CD4-positive, alpha-beta T cell treated with Interleukin-17A for 4 hours (primary cell): ENCODE measurements at regions not wholly inside any gene's neighbourhood (a gene's known extent, or its start where the extent isn't known, plus 50 kb on each side); places are given as distances from the start of the nearest gene placed in this dataset.
A peak's percentile ranks its signal among the peaks of the same experiment; 100 is the strongest.

Experiments
- DNase-seq: peaks from one replicate; pipeline ENCODE4 v3.0.0-alpha.2; 2020; ENCODE audit warnings: mixed read lengths

DNA sequence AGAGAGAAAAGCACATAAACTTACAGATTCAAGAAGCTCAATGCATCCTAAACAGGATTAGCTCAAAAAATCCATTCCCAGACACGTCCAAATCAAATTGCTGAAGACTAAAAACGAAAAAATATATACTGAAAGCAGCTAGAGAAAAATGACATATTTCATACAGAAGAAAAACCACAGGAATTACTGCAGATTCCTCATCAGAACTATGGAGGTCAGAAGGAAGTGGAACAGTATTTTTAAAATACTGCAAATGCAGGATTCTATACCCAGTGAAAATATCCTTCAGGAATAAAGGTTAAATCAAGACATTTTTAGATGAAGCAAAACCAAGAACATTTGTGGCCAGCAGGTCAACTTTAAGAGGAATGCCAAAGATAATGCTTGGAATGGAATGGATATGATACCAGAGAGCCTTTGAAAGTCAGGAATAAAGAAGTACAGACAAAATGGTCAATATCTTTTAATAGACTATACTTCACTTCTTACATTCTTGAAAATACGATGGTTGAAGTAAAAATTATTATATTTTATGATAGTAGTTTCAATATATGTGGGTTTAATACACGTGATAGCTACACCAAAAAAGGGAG is 352.9 kb downstream of the CTTN start:
- no peak for DNase-seq

DNA sequence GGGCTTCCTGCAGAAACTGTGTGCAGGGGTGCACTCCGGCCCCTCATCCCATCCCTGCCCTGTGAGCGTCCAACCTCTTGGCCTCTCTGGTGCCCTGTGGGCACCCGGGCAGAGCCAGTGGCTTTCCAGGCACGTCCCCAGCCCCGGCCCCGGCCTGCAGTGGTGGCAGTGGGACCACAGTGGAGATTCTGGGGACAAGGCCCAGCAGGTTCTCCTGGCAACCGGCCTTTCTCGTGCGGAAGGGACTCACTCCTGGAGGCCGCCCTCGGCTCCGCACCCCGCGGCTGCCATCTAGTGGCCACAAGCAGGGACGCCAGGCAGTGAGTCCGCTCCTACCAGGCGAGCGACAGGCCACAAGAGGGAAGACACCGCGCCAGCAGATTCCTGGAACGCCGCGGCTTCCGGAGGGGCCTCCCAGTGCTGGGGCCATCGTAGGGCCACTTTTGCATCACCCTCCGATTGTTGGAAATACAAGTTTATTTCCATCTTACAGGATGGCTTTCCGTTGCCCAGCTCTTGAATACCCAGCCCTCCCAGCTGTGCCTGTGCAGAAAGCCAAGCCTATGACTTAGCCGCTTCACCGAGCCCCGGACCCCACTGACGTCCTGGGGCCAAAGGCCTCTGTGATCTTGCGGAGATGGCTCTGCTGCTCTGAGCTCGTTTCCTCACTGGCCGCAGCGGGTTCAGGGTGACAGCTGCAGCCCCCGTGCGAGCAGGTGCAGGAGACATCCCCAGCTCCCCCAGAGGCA is 357.3 kb downstream of the CTTN start:
- peak; percentile 52 for DNase-seq

- DNase-seq = no peak
Measured at GRCh38 chr11:70756341-70756740, 358.0 kb downstream of the CTTN start.

- no peak for DNase-seq
Measured at GRCh38 chr11:70756756-70757155, 358.4 kb downstream of the CTTN start.

- no peak for DNase-seq
Measured at GRCh38 chr11:70757241-70757640, 358.9 kb downstream of the CTTN start.

- no peak for DNase-seq
Measured at GRCh38 chr11:70758206-70758605, 359.9 kb downstream of the CTTN start.

GRCh38 chr11:70759846-70760245 is 361.5 kb downstream of the CTTN start:
- no peak for DNase-seq

GRCh38 chr11:70760416-70761020 is 362.2 kb downstream of the CTTN start:
- DNase-seq = no peak

DNA sequence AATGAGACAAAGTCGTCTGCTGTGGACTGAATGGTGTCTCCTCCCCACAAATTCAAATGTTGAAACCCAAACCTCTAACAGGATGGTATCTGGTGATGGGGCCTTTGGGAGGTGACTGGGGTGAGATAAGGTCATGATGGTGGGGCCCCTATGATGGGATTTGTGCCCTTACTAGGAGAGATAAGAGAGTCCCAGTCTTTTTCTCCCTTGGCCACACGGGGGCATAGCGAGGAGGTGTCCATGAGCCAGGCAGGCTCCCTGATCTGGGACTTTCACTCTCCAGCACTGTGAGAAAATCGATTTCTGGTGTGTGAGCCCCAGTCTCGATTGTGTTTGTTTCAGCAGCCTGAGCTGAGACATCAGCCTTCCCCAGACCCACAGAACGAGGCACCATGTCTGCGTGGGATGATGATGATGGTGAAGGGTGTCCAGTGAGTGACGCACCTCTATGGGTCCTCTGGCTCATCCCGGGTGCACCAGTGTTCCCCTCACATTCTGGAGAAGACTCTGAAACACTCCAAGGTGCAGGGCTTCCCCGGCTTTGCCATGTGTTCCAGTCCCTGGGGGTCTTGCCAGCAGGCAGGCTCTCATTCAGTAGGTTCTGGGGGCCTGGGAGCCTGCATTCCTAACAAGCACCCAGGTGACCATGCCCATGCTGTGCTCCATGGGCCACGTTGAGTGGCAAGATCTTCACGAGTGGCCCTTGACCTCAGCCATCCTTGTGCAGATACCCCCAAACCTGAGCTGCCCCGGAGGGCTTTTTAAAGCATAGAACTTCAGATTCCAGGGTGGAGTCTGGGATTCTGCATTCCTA is 363.0 kb downstream of the CTTN start:
- no peak for DNase-seq

DNA sequence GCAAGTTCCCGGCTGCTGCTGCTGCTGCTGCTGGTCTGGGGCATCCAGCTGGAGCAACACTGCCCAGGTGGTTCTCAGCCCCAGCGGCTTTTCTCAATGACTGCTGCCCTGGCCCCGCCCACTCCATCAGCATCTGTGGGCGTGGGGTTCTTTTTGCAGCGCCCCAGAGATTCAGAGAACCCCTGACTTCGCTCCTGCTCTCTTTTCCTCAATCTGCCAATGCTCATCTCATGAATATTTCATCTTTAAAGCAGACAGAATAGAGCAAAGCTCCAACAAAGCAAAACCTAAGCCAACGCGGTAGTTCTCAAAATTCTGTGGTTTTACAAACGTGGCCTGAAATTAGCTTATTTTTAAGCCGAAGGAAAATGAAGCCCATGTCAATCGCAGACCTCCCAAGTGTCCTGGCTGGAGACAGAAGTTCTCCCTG is 363.6 kb downstream of the CTTN start:
- DNase-seq = no peak

- no peak for DNase-seq
Measured at GRCh38 chr11:70762810-70763209, 364.5 kb downstream of the CTTN start.

DNA sequence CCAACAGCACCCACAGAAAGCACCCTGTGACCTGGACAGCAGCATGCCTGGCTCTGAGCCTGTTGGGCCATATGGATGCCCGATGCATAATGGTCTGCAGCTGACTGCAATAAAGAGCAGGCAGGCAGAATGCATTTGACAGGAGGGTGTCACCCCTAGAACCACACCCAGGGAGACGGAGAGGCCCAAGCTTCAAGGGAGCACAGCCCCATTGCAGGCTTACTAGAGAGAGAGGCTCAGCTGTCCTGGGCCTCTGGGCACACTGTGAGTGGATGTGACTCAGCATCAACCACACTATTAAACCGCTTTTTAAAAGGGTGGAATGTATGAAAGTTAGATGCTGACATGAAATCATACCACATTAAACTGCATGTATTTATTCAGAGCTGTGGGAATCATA is 365.3 kb downstream of the CTTN start:
- no peak for DNase-seq

DNA sequence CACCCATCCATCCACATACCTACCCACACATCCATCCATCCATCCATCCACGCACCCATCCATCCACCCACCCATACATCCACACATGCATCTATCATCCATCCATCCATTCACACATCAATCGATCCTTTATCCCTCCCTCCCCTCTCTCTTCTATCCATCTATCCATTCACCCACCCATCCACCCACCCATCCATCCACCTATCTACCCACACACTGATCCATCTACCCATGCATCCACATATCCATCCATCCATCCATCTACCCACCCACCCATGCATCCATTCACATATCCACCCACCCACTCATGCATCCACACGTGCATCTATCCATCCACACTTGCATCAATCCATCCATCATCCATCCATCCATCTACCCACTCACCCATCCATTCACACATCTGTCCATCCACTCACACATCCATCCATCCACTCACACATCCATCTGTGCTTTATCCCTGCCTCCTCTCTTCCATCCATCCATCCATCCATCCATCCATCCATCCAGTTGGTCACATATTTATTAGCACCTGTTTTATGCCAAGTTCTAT is 366.1 kb downstream of the CTTN start:
- DNase-seq = no peak

DNA sequence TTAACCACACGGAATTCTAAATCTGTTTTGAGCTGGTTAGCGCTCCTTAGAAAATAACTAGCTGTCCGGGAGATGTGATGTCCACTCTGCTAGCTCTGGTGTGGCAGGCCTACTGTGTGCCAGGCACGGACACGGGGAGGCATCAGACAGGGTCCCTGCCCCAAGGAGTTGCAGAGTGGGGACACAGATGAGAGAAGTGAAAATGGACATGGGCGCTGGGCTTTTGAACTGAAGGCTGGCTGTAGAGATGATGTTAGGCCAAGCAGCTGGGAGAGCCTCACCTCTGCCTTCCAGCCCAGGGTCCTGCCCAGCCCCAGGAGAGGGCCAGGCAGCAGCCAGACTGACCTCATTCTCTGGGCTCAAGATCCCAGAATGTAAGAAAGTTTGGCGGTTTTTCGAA is 368.6 kb downstream of the CTTN start:
- no peak for DNase-seq

- no peak for DNase-seq
Measured at GRCh38 chr11:70768346-70769095, 370.2 kb downstream of the CTTN start.

GRCh38 chr11:70769106-70769505 is 370.8 kb downstream of the CTTN start:
- no peak for DNase-seq

GRCh38 chr11:70769521-70769920 is 371.2 kb downstream of the CTTN start:
- DNase-seq = no peak

- DNase-seq = no peak
Measured at GRCh38 chr11:70771099-70771885, 373.0 kb downstream of the CTTN start.

DNA sequence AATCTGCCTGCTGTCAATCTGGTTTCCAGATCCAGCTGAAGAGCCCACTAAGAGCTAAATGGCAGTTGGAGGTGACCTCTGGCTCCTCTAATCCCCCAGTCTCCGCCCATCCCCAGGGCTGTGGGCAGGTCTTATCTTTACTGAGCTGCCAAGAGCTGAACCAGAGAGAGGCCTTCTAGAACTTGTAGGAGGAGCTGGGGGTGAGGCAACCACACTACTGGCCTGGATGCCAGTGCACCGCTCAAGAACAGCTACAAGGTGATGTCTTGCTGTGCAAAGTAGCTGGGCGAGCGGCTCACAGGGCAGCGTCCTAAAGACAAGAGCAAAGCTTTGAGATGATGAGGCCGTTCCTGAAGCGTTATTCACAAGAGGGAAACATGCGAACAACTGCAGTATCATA is 374.6 kb downstream of the CTTN start:
- no peak for DNase-seq

GRCh38 chr11:70775386-70776075 is 377.2 kb downstream of the CTTN start:
- DNase-seq = no peak
